ENCODE measurements at regions not wholly inside any gene's neighbourhood (a gene's known extent, or its start where the extent isn't known, plus 50 kb on each side); places are given as distances from the start of the nearest gene placed in this dataset.
A peak's percentile ranks its signal among the peaks of the same experiment; 100 is the strongest.

GRCh38 chrX:135632353-135632752 lies 81.1 kb upstream of the CT45A1 start:
- TF ChIP-seq, protein P1, sequence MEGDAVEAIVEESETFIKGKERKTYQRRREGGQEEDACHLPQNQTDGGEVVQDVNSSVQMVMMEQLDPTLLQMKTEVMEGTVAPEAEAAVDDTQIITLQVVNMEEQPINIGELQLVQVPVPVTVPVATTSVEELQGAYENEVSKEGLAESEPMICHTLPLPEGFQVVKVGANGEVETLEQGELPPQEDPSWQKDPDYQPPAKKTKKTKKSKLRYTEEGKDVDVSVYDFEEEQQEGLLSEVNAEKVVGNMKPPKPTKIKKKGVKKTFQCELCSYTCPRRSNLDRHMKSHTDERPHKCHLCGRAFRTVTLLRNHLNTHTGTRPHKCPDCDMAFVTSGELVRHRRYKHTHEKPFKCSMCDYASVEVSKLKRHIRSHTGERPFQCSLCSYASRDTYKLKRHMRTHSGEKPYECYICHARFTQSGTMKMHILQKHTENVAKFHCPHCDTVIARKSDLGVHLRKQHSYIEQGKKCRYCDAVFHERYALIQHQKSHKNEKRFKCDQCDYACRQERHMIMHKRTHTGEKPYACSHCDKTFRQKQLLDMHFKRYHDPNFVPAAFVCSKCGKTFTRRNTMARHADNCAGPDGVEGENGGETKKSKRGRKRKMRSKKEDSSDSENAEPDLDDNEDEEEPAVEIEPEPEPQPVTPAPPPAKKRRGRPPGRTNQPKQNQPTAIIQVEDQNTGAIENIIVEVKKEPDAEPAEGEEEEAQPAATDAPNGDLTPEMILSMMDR (IDR thresholded peaks at IDR 0.05) = peak; percentile 28; the same call in 1 of the 2 replicates
- TF ChIP-seq POLR2AphosphoS5 (IDR thresholded peaks at IDR 0.05; ENCODE audit: low read depth, low read length) = no peak
- TF ChIP-seq TCF7L2 (IDR thresholded peaks at IDR 0.05; ENCODE audit: low read depth, low read length) = no peak
- TF ChIP-seq REST (IDR thresholded peaks at IDR 0.05; ENCODE audit: insufficient read depth in 1 of 2, low read depth in 2 of 2, low read length in 1 of 2) = no peak
- TF ChIP-seq SIN3A (IDR thresholded peaks at IDR 0.05; ENCODE audit: borderline replicate concordance, insufficient read depth, low read depth, low read length) = no peak
